Karpas-422 (cell line): ENCODE measurements at regions not wholly inside any gene's neighbourhood (a gene's known extent, or its start where the extent isn't known, plus 50 kb on each side); places are given as distances from the start of the nearest gene placed in this dataset.

Source experiments
- DNase-seq: peaks from one replicate; pipeline ENCODE4 v3.0.0-alpha.2; 2015
- H2AFZ ChIP-seq: fragments of 200-600 bp; sonication (generic); 2 replicates; pipeline ENCODE4 v1.6.1; 2014; ENCODE audit warnings: antibody characterized with exemption, low read length, mixed read lengths
- H3K27ac ChIP-seq: fragments of 200-600 bp; sonication (generic); 2 replicates; pipeline ENCODE4 v1.5.1; 2014; ENCODE audit warnings: mild to moderate bottlenecking, low read length, moderate library complexity
- H3K27me3 ChIP-seq: fragments of 200-600 bp; sonication (generic); 2 replicates; pipeline ENCODE4 v1.6.1; 2014; ENCODE audit warnings: low read length, mixed read lengths
- H3K36me3 ChIP-seq: fragments of 200-600 bp; sonication (generic); 2 replicates; pipeline ENCODE4 v1.6.1; 2014; ENCODE audit warnings: low read length, mixed read lengths; ENCODE audit not compliant: insufficient read depth
- H3K4me1 ChIP-seq: fragments of 200-600 bp; sonication (generic); 2 replicates; pipeline ENCODE4 v1.6.1; 2014; ENCODE audit warnings: mild to moderate bottlenecking, low read length, mixed read lengths
- H3K4me2 ChIP-seq: fragments of 200-600 bp; sonication (generic); 2 replicates; pipeline ENCODE4 v1.6.1; 2014; ENCODE audit warnings: low read length, low read depth, mild to moderate bottlenecking; ENCODE audit not compliant: poor library complexity, severe bottlenecking
- H3K4me3 ChIP-seq: fragments of 200-600 bp; sonication (generic); 2 replicates; pipeline ENCODE4 v1.5.1; 2014; ENCODE audit warnings: mild to moderate bottlenecking, antibody characterized with exemption, low read length, mixed read lengths
- H3K79me2 ChIP-seq: fragments of 200-600 bp; sonication (generic); 2 replicates; pipeline ENCODE4 v1.6.1; 2014; ENCODE audit warnings: mild to moderate bottlenecking, low read length, mixed read lengths
- H3K9ac ChIP-seq: fragments of 200-600 bp; sonication (generic); 2 replicates; pipeline ENCODE4 v1.6.0; 2014; ENCODE audit warnings: low read length
- H3K9me2 ChIP-seq: fragments of 200-600 bp; sonication (generic), shearing (Covaris generic); replicated peaks from 2 replicates; pipeline ENCODE4 v1.6.0; 2014; ENCODE audit warnings: mild to moderate bottlenecking, low read length, moderate library complexity; ENCODE audit not compliant: insufficient read depth
- H3K9me3 ChIP-seq: fragments of 300-700, 200-600 bp; sonication (generic); 2 replicates; pipeline ENCODE4 v1.6.1; 2014; ENCODE audit warnings: low read length, mixed read lengths
- H4K20me1 ChIP-seq: fragments of 200-600 bp; sonication (generic); 2 replicates; pipeline ENCODE4 v1.6.1; 2014; ENCODE audit warnings: mild to moderate bottlenecking, antibody characterized with exemption, low read length, low read depth; ENCODE audit not compliant: insufficient read depth

DNA sequence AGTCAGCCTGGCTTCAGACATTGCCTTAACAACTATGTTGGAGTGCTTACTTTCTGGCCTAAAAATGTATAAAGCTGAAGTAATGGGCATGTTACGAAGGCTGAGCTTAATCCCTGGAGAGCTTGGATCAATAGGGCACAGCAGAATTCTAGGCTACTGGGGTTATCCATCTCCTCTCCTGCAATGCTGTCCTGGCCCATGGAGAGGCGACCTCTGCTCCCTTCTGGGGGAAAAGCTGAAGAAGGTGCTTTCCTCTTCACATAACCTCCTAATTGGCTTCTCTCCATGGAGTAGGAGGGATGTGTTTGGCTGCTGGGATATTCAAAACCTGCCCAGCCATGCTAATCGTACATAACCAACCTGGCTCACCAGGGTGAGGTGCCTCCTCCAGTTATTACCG lies 403.5 kb downstream of the DMRT2 start:
- Histone ChIP-seq H3K27me3 (no peaks in the 10 kb centered on the region), H3K36me3 (no peaks in the 10 kb centered on the region), H4K20me1 (no peaks in the 10 kb centered on the region), H3K27ac (no peak overlapping the region), H3K4me1 (no peaks in the 10 kb centered on the region), H3K4me3 (no peak overlapping the region), H3K9me3 (no peaks in the 10 kb centered on the region), H3K79me2 (no peaks in the 10 kb centered on the region), H3K9me2 (no peaks in the 10 kb centered on the region), H2AFZ (no peak overlapping the region), H3K9ac (no peak overlapping the region), H3K4me2 (no peak overlapping the region)
- no peak for DNase-seq

DNA sequence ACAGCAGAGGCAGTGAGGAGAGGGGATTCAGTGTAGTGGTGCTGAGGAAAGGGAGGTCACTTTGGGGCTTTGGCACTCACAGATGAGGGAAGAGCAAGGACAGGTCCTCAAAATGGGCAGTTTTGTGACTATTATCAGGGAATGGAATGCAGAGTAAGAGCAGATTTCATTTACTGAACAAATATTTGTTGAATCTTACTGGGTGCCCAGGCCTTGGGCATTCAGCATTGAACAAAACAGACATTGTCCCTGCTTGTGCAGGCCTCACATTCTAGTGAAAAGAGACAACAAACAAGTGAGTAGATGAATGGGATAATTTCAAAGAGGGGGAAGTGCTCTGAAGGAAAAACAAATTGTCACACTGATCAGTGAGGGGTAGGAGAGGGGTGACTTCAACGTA lies 404.1 kb downstream of the DMRT2 start:
- Histone ChIP-seq H4K20me1 (no peaks in the 10 kb centered on the region), H3K9ac (no peak overlapping the region), H3K79me2 (no peaks in the 10 kb centered on the region), H3K4me3 (no peak overlapping the region), H3K4me1 (no peaks in the 10 kb centered on the region), H3K36me3 (no peaks in the 10 kb centered on the region), H2AFZ (no peak overlapping the region), H3K9me2 (no peaks in the 10 kb centered on the region), H3K9me3 (no peaks in the 10 kb centered on the region), H3K4me2 (no peak overlapping the region), H3K27ac (no peak overlapping the region), H3K27me3 (no peaks in the 10 kb centered on the region)
- no peak for DNase-seq

DNA sequence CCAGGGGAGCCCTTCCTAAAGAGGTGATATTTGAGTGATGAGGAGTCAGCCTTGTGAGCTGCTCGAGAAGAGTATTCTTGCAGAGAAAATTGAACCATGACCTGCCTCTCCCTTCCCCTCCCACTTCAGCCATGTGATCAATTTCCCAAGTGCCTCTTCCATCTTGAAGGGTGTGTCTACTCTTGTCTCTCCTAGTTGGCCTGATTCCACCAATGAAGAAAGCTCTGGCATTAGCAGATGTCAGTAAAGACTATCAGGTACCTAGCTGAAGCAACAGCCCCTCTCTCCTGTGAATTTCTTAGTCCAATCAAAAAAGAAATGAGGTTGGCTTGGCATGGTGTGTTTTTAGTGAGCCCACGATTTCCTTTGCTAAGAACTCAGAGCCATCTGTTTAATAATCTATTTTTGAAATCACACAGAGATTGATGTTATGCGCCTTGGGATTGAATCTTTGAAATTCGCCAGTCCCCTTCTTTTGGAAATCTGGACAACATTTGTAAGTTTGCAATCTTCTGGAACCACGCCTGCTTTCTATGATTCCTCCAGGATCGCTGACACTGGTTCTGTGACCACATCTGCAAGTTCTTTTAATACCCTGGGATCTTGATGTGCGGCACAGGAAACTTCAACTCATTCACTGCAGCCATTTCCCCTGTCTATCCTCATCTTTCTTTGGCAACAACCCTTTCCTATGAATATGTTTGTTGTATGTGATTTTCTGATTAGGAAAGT lies 404.6 kb downstream of the DMRT2 start:
- Histone ChIP-seq H2AFZ (no peak overlapping the region), H3K9me3 (no peaks in the 10 kb centered on the region), H3K4me2 (no peak overlapping the region), H3K9me2 (no peaks in the 10 kb centered on the region), H3K27ac (no peak overlapping the region), H3K9ac (no peak overlapping the region), H3K27me3 (no peaks in the 10 kb centered on the region), H3K79me2 (no peaks in the 10 kb centered on the region), H3K4me3 (no peak overlapping the region), H3K36me3 (no peaks in the 10 kb centered on the region), H4K20me1 (no peaks in the 10 kb centered on the region), H3K4me1 (no peaks in the 10 kb centered on the region)
- no peak for DNase-seq

DNA sequence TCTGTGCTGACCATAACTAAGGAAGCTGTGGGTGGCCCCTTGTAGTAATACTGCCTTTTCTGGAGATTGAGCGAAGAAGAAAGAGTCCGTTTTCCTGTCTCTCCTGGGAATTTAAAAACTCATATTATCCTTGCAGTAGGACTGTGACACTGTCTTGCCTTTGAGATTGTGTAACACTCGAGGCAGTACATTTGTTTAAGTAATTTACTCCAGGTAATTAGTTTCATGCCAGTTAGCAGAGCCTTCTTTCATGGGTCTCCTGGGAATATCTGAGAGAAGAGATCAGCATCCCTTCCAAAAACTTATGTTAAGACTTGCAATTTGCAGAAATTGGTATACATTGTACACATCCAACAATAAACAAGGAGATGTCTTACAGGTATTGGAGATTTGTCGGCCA lies 405.6 kb downstream of the DMRT2 start:
- no peak overlapping the region for H3K4me2 ChIP-seq
- H3K9ac ChIP-seq = no peak overlapping the region
- H4K20me1 ChIP-seq = no peaks in the 10 kb centered on the region
- no peaks in the 10 kb centered on the region for H3K79me2 ChIP-seq
- H3K9me3 ChIP-seq = no peaks in the 10 kb centered on the region
- no peaks in the 10 kb centered on the region for H3K4me1 ChIP-seq
- H3K36me3 ChIP-seq = no peaks in the 10 kb centered on the region
- H3K27me3 ChIP-seq = no peaks in the 10 kb centered on the region
- H3K4me3 ChIP-seq = no peak overlapping the region
- no peak overlapping the region for H2AFZ ChIP-seq
- DNase-seq = no peak
- H3K27ac ChIP-seq = no peak overlapping the region
- H3K9me2 ChIP-seq = no peaks in the 10 kb centered on the region

DNA sequence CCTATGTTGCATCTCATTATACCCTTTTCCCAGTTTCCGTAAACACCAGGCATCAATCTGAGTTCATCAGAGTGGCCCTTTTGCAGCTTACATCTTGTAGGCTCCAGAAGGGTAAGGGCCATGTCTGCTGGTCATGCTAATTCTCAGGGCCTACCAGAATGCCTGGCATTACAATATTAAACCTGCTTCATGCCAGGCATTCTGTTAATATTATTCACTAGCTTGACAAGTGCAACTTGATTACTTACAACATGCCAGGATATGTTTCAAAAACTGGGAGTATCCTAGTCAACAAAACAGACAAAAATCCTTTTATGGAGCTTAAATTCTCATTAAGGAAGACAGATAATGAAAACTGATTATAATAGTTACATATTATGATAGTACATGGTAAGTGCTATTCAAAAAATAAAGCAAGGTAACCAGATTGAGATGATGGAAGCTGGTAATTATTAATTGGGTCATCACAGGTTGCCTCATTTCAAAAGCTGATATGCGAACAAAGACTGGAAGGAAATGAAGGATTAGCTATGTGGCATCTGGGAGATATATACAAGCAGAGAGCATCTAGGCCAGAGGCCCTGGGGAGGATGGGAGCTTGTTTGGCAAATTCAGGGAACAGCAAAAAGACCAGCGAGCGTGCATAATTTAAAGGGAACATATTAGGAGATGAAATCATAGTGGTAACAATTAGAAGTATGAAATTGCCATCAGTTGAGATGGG lies 406.3 kb downstream of the DMRT2 start:
- no peaks in the 10 kb centered on the region for H4K20me1 ChIP-seq
- no peaks in the 10 kb centered on the region for H3K9me3 ChIP-seq
- no peaks in the 10 kb centered on the region for H3K27me3 ChIP-seq
- H3K4me3 ChIP-seq = no peak overlapping the region
- H2AFZ ChIP-seq = no peak overlapping the region
- no peak overlapping the region for H3K9ac ChIP-seq
- no peak overlapping the region for H3K27ac ChIP-seq
- no peaks in the 10 kb centered on the region for H3K36me3 ChIP-seq
- no peaks in the 10 kb centered on the region for H3K9me2 ChIP-seq
- no peaks in the 10 kb centered on the region for H3K79me2 ChIP-seq
- H3K4me2 ChIP-seq = no peak overlapping the region
- DNase-seq = no peak
- no peaks in the 10 kb centered on the region for H3K4me1 ChIP-seq

DNA sequence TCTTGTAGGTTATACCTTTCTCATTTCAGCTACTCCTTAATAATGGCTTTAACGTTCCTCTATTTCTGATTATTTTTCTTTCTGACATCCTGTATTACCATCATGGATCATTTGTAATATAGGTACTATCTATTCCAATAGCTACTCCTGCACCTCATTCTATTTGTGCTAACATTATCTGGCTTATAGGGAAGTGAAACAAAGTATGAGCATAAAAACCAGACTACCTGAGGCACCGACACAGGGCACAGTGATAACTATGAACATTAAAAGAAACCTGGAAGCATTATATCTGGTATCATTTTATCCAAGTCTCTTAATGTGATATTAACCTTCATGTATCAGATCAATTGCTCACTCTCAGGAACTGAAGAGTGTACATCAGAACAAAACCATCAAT lies 407.3 kb downstream of the DMRT2 start:
- Histone ChIP-seq H3K9ac (no peak overlapping the region), H4K20me1 (no peaks in the 10 kb centered on the region), H3K9me3 (no peaks in the 10 kb centered on the region), H3K27me3 (no peaks in the 10 kb centered on the region), H2AFZ (no peak overlapping the region), H3K9me2 (no peaks in the 10 kb centered on the region), H3K79me2 (no peaks in the 10 kb centered on the region), H3K36me3 (no peaks in the 10 kb centered on the region), H3K27ac (no peak overlapping the region), H3K4me1 (no peaks in the 10 kb centered on the region), H3K4me2 (no peak overlapping the region), H3K4me3 (no peak overlapping the region)
- no peak for DNase-seq

DNA sequence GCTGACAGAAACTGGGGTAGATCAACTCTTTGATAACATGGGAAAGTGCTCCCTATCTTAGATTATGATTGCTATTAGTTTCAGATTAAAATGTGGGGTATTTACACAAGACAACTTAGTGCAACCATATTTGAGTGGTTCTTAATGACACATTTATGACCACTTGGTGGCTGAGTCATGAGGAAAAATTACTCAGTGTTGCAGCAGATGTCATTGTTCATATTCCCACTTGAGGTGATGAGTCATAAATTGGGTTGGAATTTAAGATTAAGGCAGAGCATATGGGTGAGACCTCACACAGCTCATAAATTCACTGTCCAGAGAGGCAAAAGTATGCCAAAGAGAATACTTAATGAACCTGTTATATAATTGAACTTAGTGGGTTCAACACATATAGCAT lies 408.3 kb downstream of the DMRT2 start:
- Histone ChIP-seq H3K4me2 (no peak overlapping the region), H3K9ac (no peak overlapping the region), H3K27me3 (no peaks in the 10 kb centered on the region), H3K9me3 (no peaks in the 10 kb centered on the region), H3K4me3 (no peak overlapping the region), H2AFZ (no peak overlapping the region), H3K9me2 (no peaks in the 10 kb centered on the region), H3K27ac (no peak overlapping the region), H3K4me1 (no peaks in the 10 kb centered on the region), H3K36me3 (no peaks in the 10 kb centered on the region), H4K20me1 (no peaks in the 10 kb centered on the region), H3K79me2 (no peaks in the 10 kb centered on the region)
- no peak for DNase-seq

DNA sequence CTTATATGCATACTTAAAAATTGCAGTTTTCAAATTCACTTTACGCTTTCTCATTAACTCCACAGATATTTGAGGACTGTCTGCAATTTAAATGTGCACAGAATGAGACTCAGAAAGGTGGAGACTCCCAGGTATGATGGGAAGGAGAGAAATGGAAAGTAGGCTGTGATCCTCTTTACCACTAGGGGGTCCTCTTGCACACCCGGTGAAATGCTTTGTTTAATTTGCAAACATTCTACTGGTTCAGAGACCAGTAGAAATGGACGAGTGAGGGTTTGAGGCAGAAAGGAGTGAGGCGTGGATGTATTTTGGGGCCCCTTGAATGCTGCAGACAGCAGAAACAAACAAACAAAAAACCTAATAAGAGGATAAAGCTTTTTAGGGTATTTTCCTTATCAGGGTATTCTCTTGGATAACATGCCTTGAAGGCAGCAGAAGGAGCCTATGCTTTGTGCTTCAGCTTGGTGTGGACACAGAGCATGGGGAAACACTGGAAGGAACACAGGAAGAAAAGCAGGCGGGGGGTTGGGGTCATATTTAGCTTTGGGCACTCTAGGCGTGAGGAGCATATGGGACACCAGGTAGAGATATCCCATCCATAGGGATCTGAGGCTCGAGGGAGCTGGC lies 410.1 kb downstream of the DMRT2 start:
- DNase-seq = peak; percentile 76
- Histone ChIP-seq H4K20me1 (no peaks in the 10 kb centered on the region), H3K4me2 (no peak overlapping the region), H3K4me1 (no peaks in the 10 kb centered on the region), H2AFZ (no peak overlapping the region), H3K27ac (no peak overlapping the region), H3K9me2 (no peaks in the 10 kb centered on the region), H3K9me3 (no peaks in the 10 kb centered on the region), H3K9ac (no peak overlapping the region), H3K4me3 (no peak overlapping the region), H3K79me2 (no peaks in the 10 kb centered on the region), H3K36me3 (no peaks in the 10 kb centered on the region), H3K27me3 (no peaks in the 10 kb centered on the region)
